GM19397 (cell line): ENCODE measurements at regions not wholly inside any gene's neighbourhood (a gene's known extent, or its start where the extent isn't known, plus 50 kb on each side); places are given as distances from the start of the nearest gene placed in this dataset.

Source experiments
- ATAC-seq: cut with Tn5 transposase; IDR thresholded peaks from one replicate; pipeline ENCODE4 v1.9.1; 2021; ENCODE audit warnings: mild to moderate bottlenecking, moderate library complexity; ENCODE audit not compliant: unreplicated experiment

DNA sequence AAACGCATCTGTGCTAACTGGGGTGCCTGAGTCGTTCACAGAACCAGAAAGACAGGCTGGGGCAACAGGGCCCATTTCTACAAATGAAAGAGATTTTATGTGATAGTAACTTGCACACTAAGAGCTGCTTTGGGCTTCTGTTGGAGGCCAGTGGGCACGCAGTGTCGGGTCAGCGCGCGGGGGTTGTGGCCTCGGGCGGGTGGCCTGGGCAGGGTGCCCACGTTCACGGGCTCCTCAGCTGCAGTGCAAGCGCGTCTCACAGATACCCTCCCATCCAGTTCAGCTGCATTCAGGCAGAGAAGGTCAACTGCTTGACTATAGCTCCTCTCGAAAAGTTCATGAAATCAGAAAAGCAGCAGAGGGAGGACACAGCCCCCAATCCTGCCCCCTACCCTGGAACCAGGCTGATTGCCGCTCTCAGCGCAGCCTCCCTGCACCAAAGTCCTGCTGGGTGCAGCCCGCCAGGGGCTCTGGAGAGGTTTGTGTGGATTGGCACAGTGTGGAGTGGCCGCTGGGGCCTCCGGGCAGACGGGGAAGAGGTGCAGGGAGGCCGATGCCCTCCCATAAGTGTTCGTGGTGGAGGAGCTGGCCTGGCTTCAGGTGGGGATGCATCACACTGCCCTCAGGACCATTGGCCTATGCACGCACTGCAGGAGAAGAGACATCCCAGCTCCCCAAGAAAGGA lies 582.8 kb downstream of the TCERG1L start:
- ATAC-seq, result no peak

DNA sequence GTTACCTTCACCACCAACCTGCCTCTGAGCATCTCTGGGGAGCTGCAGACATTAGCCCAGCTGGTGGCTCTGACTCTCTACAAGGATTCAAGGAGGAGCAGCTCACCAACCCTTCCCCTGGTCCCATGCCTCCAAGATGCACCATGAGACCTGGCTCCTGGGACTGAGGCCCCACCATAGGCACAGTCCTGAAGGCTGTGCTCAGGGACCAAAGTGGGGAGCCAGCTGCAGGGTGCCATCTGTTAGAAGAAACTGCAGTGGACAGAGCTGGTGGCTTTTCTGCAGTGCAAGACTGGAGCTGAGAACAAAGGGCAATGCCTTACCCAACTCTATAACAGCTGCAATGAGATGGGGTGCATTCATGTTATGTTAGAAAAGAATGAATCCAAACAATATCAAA lies 581.6 kb downstream of the TCERG1L start:
- no peak for ATAC-seq

- ATAC-seq, result no peak
These were observed 574.3 kb downstream of the TCERG1L start for GRCh38 chr10:130737186-130737585.

- no peak for ATAC-seq
These were observed 573.9 kb downstream of the TCERG1L start for GRCh38 chr10:130737621-130738020.

DNA sequence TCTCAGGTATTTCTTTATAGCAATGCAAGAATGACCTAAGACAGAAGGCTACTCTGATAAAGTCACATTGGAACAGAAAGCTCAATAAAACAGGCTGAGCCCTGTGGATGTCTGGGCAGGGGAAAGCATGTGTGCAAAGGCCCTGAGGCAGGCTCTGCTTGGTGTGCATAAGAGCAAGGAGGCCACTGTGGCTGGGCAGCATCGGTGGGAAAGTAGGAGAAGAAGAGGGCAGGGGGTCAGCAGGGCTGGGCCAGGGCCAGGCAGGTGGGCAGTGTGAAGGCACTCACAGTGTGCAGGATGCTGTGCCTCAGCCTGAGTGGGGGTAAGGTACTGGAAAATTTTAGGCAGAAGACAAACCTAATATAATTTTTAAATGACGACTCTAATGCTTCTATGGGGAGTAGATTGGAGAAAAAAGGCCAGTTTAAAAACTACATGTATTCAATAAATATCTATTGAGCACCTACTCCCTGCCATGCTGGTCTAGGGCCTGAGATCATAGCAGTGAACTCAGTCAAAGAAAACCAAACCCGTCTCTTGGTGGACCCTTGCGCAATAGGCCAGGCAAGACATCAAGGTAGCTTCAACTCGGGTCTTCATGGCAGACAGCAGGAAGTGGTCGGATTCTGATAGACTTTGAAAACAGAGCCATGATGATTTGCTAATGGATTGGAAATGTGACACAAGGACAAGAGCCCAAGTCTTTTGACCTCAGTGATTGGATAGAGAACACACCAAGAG lies 572.3 kb downstream of the TCERG1L start:
- ATAC-seq, result no peak

DNA sequence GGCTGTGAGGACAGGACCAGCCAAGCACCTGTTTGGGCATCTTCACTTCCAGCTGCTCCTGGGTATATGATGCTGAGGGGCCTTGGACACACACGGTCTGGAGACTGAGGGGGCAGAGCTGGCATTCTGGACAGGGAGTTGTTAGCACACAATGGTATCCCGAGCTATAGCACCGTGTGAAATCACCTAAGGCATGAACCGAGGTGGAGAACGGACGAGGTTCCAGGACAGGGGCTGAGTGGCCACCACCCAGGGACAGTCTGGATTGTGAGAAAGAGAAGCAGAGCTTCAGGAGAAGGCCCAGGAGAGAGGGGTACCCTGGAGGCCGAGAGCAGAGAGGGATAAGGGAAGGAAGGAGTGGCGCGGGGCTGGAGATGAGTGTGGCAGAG lies 571.8 kb downstream of the TCERG1L start:
- no peak for ATAC-seq

DNA sequence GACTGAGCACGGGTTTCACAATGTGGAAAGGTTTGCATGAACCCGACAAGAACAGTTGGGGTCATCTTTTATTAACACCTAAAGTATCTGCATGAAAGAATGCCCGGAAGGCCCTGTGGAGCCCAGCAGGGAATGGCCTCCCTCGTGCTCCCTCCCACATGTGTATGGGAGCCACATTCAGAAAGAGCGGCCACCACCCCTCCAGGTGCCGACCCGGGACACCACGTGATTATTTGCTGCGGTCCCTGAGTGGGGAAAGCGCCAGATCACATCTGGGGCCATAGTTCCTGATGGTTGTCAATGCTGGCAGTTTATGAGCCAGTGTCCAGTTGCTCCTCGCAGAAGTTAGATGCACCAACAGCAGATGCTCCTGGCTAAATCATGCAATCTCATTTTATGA lies 571.4 kb downstream of the TCERG1L start:
- ATAC-seq, result no peak

GRCh38 chr10:130740915-130741750 lies 570.4 kb downstream of the TCERG1L start:
- no peak for ATAC-seq

DNA sequence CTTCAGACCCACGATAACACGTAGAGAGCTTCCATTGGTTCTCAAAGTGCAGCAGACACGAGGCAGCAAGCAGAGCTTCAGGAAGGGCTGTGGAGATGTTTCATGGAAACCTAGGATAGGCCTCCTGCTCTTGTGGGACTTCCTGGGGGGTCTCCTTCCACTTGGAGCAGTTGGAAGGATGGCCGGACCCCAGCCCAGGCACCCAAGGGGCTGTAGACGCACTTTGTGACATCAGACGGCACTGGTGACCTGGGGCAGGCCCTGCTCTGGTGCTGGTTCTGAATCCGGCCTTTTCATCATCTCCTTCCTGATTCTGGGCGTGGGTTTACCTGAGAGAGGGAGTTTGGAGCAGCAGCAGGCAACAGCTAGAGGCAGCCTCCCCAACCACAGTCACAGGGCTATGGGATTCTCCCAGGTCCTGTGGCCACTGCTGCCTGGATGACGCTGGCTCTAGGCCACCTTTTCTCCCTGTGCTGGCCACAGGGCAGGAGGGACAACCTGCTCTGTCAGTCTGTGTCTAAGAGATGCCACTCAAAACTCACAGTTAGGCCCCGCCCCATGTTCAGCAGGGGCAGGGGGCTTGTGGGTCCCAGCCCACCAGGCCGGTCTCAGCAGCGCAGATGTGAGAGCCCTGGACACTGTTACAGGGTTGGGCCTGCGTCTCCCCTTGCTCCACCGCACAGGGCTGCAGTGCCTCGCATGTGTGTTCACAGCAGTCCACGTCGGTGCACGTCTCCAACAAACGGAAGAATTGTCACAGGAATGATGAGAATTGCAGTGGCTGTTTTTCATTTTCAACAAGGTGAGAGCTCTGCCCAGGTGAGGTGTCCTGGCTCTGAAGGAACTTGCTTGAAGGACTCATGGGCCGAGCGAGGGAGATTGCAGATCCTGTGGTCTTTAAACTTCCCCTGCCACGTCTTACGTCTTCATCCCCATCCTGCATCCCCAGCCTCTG lies 569.3 kb downstream of the TCERG1L start:
- ATAC-seq, result no peak

DNA sequence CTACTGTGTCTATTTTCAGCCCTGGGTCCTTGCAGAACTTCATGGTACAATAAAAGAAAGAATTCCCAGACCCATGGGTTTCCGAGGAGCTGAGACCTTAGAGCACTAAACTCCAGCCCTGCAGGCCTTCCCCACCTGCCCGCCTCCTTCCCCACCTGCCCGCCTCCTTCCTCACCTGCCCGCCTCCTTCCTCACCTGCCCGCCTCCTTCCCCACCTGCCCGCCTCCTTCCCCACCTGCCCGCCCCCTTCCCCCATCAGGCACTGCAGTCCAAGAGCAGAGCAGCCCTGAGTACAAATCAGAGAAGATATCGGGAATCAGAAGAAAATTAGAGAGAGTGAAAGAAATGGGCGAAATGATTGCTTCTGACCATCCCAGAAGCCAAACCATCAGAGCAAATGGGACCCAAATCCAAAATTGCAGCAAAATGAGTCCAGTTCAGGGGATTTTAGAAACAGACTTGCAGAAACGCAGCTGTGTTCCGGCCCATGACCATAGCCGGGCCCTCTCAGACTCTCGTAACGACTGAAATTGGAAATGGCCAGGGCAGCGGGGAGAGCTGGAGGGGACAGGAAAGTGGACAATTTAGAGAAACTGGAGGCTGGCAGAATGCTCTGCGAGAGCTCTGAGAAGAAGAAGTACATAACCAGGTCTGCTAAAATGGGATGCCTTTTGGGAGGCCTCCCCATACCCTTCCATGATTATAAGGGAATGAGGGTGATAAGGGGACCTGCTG lies 568.4 kb downstream of the TCERG1L start:
- ATAC-seq, result no peak

- no peak for ATAC-seq
These were observed 567.7 kb downstream of the TCERG1L start for GRCh38 chr10:130743751-130744271.

DNA sequence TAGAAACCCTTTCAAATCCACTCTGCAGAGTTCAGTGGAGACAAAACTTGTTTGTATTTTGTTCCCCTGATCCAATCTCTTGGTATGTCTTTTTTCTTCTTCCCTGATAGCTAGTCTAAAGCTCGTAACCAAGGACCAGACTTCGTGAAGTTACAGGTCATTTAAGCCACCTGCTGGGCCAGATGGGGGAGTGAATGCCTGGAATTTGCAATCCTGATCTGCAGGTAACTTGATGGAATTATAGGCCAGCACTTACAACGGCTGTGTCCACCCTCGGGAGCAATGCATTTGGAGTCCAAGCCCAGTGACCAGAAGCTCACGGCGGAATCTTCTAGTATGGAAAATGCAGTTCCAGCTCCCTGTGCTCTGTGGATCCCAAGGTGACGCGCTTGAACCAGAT lies 566.9 kb downstream of the TCERG1L start:
- ATAC-seq, result no peak

DNA sequence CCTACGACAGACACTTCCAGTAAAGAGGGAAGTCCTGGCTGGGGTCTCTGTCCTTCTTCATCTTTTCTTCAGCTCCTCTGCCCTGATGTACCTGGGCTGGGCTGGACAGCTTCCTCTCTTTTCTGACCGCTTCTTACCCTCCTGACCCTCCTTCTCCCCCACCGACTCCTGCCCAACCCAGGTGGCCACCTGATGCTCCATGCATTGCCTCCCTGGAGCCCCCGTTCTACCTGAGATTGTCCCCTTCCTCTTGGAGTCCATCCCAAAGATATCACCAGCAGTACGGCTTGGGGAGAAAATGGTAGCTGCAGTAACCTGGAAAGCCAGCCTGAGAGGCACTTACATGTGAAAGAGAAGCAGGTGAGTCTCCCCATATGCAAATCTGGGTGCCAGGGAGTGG lies 566.3 kb downstream of the TCERG1L start:
- no peak for ATAC-seq

- ATAC-seq, result no peak
These were observed 565.7 kb downstream of the TCERG1L start for GRCh38 chr10:130745821-130746220.

DNA sequence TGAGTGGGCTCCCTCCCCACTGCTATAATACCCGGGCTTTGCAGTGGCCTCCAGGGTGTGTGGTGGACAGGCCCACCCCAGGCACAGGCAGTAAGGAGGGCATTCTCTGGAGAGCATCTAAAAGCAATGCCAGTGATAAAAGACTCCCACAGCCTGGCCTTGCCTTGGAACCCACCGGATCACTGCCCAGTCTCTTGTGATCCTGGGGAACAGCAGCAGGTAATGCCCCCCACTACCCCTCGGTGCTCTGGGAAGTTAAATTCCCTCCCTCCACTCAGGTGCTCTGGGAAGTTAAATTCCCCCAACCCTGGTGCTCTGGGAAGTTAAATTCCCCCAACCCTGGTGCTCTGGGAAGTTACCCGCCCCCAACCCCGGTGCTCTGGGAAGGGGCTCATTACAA lies 565.2 kb downstream of the TCERG1L start:
- no peak for ATAC-seq

- ATAC-seq, result no peak
These were observed 564.2 kb downstream of the TCERG1L start for GRCh38 chr10:130747356-130747755.

DNA sequence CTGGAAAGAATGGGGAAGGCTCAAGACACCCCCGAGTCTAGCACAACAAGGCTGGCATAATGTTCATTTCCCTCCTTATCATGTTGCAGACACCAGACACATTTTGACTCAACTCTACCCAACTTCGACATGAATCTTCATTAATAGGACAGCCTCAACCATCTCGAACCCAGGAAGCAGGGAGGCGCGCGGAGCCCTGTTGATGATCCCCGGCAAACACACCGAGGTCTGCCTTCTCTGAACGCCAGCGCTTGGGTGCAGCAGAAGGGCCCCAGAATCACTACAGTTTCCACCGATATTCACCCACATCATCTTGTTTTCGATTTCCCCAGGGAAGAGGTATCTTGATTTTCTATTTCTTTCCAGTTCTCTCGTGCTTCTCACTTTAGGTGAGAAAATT lies 563.6 kb downstream of the TCERG1L start:
- no peak for ATAC-seq

GRCh38 chr10:130748409-130749057 lies 563.0 kb downstream of the TCERG1L start:
- no peak for ATAC-seq

- no peak for ATAC-seq
These were observed 561.6 kb downstream of the TCERG1L start for GRCh38 chr10:130749911-130750310.
